GM20000 (cell line): ENCODE measurements at regions not wholly inside any gene's neighbourhood (a gene's known extent, or its start where the extent isn't known, plus 50 kb on each side); places are given as distances from the start of the nearest gene placed in this dataset.
"Not testable (repeated sequence)": the region's sequence is repeated elsewhere in the genome, so short reads cannot be mapped to it uniquely, and the experiment has no call there.

ENCODE experiments used
- DNase-seq: peaks from one replicate; pipeline ENCODE4 v3.0.0; 2012; ENCODE audit warnings: low spot score
- TF ChIP-seq, protein P1 (sequence below): IDR thresholded peaks from 2 replicates; pipeline ENCODE4 v1.5.1; 2012; ENCODE audit warnings: mild to moderate bottlenecking, control low read depth; ENCODE audit errors: extremely low read depth, missing control alignments

DNA sequence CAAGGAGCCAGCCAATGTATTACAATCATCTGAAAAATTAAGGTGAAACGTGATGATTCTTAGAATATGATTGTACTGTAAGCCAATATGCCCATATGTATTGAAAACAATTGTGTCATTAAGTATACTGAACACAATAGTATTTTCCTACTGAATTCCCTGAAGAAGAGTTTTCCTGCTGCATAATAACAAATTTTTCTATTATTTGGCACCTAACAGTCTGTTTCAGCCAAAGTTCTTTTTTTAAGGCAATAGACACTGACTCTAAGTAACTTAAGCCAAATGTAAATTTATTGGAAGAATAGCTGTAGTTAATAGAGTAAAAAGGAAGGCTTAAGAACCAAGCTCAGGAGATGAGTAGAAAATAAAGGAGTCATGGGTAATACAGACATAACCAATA lies 220.6 kb downstream of the PPP4R3C start:
- TF ChIP-seq, protein P1, sequence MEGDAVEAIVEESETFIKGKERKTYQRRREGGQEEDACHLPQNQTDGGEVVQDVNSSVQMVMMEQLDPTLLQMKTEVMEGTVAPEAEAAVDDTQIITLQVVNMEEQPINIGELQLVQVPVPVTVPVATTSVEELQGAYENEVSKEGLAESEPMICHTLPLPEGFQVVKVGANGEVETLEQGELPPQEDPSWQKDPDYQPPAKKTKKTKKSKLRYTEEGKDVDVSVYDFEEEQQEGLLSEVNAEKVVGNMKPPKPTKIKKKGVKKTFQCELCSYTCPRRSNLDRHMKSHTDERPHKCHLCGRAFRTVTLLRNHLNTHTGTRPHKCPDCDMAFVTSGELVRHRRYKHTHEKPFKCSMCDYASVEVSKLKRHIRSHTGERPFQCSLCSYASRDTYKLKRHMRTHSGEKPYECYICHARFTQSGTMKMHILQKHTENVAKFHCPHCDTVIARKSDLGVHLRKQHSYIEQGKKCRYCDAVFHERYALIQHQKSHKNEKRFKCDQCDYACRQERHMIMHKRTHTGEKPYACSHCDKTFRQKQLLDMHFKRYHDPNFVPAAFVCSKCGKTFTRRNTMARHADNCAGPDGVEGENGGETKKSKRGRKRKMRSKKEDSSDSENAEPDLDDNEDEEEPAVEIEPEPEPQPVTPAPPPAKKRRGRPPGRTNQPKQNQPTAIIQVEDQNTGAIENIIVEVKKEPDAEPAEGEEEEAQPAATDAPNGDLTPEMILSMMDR, result no peak
- no peak for DNase-seq

DNA sequence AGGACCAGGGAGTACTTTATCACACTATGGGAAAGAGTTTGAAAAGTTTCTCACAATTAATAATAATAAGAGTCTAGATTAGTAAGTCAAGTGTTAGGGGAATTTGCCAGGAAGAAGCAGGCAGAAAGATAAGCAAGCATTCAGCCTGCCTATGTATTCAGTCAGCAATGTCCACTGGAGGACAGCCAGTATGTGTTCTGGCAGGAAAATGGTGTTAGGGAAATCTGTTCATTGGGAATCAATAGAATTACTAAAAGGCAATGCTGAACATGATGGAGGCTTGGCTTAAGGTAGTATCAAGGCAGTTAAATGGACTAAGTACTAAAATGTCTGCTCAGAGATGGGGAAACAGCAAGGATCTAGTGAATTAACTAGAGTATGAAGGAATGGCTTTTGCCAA lies 221.2 kb downstream of the PPP4R3C start:
- DNase-seq, result no peak
- TF ChIP-seq, protein P1, result no peak

DNA sequence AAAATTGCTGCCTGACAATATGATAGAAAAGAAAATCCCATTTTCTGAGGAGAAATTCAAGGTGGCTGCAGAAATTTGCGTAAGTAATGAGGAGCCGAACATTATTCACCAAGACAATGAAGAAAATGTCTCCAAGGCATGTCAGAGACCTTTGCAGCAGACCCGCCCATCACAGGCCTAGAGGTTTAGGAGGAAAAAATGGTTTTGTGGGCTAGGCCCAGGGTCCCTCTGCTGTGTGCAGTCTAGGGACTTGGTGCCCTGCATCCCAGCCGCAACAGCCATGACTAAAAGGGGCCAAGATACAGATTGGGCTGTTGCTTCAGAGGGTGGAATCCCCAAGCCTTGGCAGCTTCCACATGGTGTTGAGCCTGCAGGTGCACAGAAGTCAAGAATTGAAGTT lies 223.1 kb downstream of the PPP4R3C start:
- DNase-seq, result not testable (repeated sequence)

DNA sequence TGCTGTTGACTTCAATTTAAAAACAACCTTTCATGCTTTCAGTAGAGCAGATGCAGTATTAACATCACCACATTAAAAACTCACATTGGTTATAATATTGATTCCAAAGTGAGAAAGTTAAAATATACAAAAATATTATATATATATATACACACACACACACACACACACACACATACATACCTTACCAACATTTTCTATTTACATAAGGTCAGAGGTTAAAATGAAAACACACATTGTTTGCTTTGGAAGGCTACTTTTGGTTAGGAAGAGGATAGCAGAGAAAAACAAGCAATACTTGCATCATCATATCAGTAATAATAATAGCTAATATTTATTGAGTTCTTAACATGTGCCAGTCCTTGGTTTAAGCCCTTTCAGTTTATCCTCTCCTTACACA lies 226.5 kb downstream of the PPP4R3C start:
- no peak for DNase-seq
- TF ChIP-seq, protein P1, result no peak

DNA sequence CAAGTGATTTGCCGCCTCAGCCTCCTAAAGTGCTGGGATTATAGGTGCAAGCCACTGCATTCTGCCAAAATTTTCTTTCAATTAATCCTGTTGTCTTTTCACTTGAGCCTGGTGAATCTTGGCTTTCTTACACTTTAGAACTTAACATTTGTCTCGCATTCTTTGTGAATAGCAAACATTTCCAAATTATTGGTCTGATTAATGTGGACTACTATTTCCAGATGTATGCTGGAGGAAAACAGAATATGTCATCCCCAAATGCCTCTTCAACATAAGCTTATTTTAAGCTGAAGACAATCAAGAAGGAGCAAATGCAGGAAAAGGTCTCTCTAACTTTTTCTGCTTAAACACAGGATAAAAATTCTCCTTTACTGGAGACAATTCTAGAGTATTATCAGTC lies 233.4 kb downstream of the PPP4R3C start:
- no peak for DNase-seq
- TF ChIP-seq, protein P1, result no peak

DNA sequence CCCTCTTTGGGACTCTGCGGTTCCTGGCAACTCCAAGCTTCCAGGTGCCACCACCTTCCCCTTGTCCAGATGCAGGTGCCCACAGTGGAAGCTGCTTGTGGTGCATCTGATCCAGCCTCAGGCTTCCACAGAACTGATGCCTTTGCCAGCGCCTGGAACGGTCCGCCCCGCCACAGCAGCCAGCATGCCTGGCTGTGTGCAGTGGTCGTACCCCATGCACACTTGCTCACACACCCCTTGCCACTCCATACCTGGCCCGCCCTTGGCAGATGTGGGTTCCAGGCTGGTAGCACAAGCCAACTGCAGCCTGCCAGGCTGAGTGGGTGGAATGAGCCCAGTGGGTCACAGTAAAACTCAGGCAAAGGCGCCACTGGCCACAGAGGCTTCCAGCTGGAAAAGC lies 240.5 kb downstream of the PPP4R3C start:
- no peak for DNase-seq

DNA sequence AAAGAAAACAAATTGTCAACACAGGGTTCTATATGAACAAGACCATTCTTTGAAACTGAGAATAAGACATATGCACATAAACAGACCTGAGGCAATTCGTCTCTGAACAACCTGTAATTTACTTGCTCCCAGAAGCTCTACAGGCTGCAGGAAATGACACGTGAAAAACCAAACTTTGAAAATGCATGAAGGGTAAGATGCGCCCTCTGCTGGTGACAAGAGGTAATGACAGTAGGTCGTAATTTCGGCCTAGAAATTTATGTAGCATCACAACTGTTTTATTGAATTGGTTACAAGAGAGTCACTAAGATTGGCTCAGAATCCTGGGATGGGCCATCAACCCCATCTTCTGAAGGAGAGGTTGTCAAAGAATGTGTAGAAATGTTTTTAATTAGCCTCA lies 276.5 kb downstream of the PPP4R3C start:
- TF ChIP-seq, protein P1, result peak; percentile 35

More for the DNA sequence above, 240.5 kb downstream of the PPP4R3C start:
- TF ChIP-seq, protein P1, result no peak

DNA sequence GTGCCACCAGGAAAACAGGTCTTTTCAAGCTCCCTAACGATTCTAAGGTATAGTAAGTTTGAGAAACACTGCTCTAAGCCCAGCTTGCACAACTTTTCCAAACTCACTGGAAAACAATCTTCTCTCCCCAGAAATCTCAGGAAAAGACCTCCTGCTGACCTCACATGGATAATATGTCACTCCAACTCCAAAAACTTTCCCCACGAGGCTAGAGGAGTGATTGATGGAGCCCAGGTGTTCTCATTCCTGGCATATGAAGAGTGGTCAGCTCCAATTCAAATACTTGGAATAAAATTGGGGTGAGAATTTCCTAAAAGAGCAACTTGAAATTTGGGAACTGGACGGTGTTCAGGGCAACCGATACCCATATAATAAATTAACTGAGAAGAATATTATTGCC lies 299.9 kb downstream of the PPP4R3C start:
- no peak for DNase-seq

More for the DNA sequence above, 276.5 kb downstream of the PPP4R3C start:
- DNase-seq, result peak; percentile 3

More for the DNA sequence above, 299.9 kb downstream of the PPP4R3C start:
- TF ChIP-seq, protein P1, result no peak
